WERI-Rb-1 (cell line): ENCODE measurements at regions not wholly inside any gene's neighbourhood (a gene's known extent, or its start where the extent isn't known, plus 50 kb on each side); places are given as distances from the start of the nearest gene placed in this dataset.

Experiments used
- DNase-seq: peaks from one replicate; pipeline ENCODE4 v3.0.0-alpha.2; 2020
- H3K27ac ChIP-seq: fragments of 250-450 bp; sonication (Bioruptor Pico); 2 replicates; pipeline ENCODE4 v1.5.1; 2020; ENCODE audit warnings: mild to moderate bottlenecking, moderate library complexity
- H3K27me3 ChIP-seq: fragments of 250-450 bp; sonication (Bioruptor Pico); 2 replicates; pipeline ENCODE4 v1.5.1; 2021; ENCODE audit warnings: mild to moderate bottlenecking, low read depth, moderate library complexity; ENCODE audit not compliant: insufficient read depth, severe bottlenecking
- H3K36me3 ChIP-seq: fragments of 250-450 bp; sonication (Bioruptor Pico); 2 replicates; pipeline ENCODE4 v1.5.1; 2020; ENCODE audit warnings: mild to moderate bottlenecking, moderate library complexity
- H3K4me3 ChIP-seq: 2 replicates; pipeline ENCODE4 v1.5.1; 2011; ENCODE audit warnings: low read depth, mild to moderate bottlenecking, control low read depth, low read length
- H3K9me3 ChIP-seq: fragments of 250-450 bp; sonication (Bioruptor Pico); 2 replicates; pipeline ENCODE4 v1.5.1; 2021; ENCODE audit warnings: mild to moderate bottlenecking, moderate library complexity; ENCODE audit not compliant: severe bottlenecking
- CTCF ChIP-seq: IDR thresholded peaks from 2 replicates; pipeline ENCODE4 v1.5.1; 2011; ENCODE audit warnings: low read depth, mild to moderate bottlenecking, control low read depth, inconsistent platforms, low read length

GRCh38 chr16:17641990-17642389 is 171.2 kb upstream of the XYLT1 start:
- TF ChIP-seq CTCF = no peak
- Histone ChIP-seq H3K4me3 (no peak overlapping the region), H3K27me3 (no peaks in the 10 kb centered on the region), H3K9me3 (no peaks in the 10 kb centered on the region), H3K36me3 (no peaks in the 10 kb centered on the region), H3K27ac (no peak overlapping the region)
- no peak for DNase-seq

- Histone ChIP-seq H3K4me3 (no peak overlapping the region), H3K36me3 (no peaks in the 10 kb centered on the region), H3K27me3 (no peaks in the 10 kb centered on the region), H3K9me3 (peaks cover 4% of the 10 kb centered on the region), H3K27ac (no peak overlapping the region)
- no peak for DNase-seq
- no peak for TF ChIP-seq CTCF
Measured at GRCh38 chr16:17638134-17638533, 167.4 kb upstream of the XYLT1 start.

- no peak for DNase-seq
- no peaks in the 10 kb centered on the region for H3K36me3 ChIP-seq
Measured at GRCh38 chr16:17635183-17635582, 164.4 kb upstream of the XYLT1 start.

GRCh38 chr16:17633181-17633951 is 162.6 kb upstream of the XYLT1 start:
- peaks cover 4% of the 10 kb centered on the region for H3K9me3 ChIP-seq
- H3K4me3 ChIP-seq = no peak overlapping the region
- H3K27me3 ChIP-seq = no peaks in the 10 kb centered on the region
- no peak for DNase-seq
- no peak overlapping the region for H3K27ac ChIP-seq
- no peaks in the 10 kb centered on the region for H3K36me3 ChIP-seq
- no peak for TF ChIP-seq CTCF

More at GRCh38 chr16:17635183-17635582, 164.4 kb upstream of the XYLT1 start:
- no peak overlapping the region for H3K27ac ChIP-seq
- no peak overlapping the region for H3K4me3 ChIP-seq
- no peak for TF ChIP-seq CTCF
- H3K9me3 ChIP-seq = peaks cover 4% of the 10 kb centered on the region
- H3K27me3 ChIP-seq = no peaks in the 10 kb centered on the region

- Histone ChIP-seq H3K9me3 (peaks cover 4% of the 10 kb centered on the region), H3K36me3 (no peaks in the 10 kb centered on the region), H3K27ac (no peak overlapping the region), H3K4me3 (no peak overlapping the region), H3K27me3 (no peaks in the 10 kb centered on the region)
- no peak for DNase-seq
- TF ChIP-seq CTCF = no peak
Measured at GRCh38 chr16:17632667-17633066, 161.9 kb upstream of the XYLT1 start.

GRCh38 chr16:17629936-17630335 is 159.2 kb upstream of the XYLT1 start:
- no peak for DNase-seq
- Histone ChIP-seq H3K27me3 (no peaks in the 10 kb centered on the region), H3K4me3 (no peak overlapping the region), H3K9me3 (peaks cover 10% of the 10 kb centered on the region), H3K27ac (no peak overlapping the region), H3K36me3 (no peaks in the 10 kb centered on the region)
- no peak for TF ChIP-seq CTCF
